Glutamatergic neuron (in vitro differentiated cells): ENCODE measurements at regions not wholly inside any gene's neighbourhood (a gene's known extent, or its start where the extent isn't known, plus 50 kb on each side); places are given as distances from the start of the nearest gene placed in this dataset.
"Not testable (repeated sequence)": the region's sequence is repeated elsewhere in the genome, so short reads cannot be mapped to it uniquely, and the experiment has no call there.

ENCODE experiments used
- DNase-seq: peaks from one replicate; pipeline ENCODE4 v3.0.0; 2022
- H3K27ac Mint-ChIP-seq: one replicate; pipeline ENCODE4 v1.8.0; 2020; ENCODE audit warnings: mild to moderate bottlenecking, mixed read lengths, inconsistent platforms; ENCODE audit not compliant: unreplicated experiment
- H3K27me3 Mint-ChIP-seq: one replicate; pipeline ENCODE4 v1.8.0; 2020; ENCODE audit warnings: mild to moderate bottlenecking, moderate library complexity, mixed read lengths, inconsistent platforms; ENCODE audit not compliant: unreplicated experiment
- H3K36me3 Mint-ChIP-seq: one replicate; pipeline ENCODE4 v1.8.0; 2020; ENCODE audit warnings: mild to moderate bottlenecking, mixed read lengths, inconsistent platforms; ENCODE audit not compliant: unreplicated experiment
- H3K4me1 Mint-ChIP-seq: one replicate; pipeline ENCODE4 v1.8.0; 2020; ENCODE audit warnings: mild to moderate bottlenecking, low read depth, mixed read lengths, inconsistent platforms; ENCODE audit not compliant: unreplicated experiment
- H3K4me3 Mint-ChIP-seq: one replicate; pipeline ENCODE4 v1.8.0; 2020; ENCODE audit warnings: mild to moderate bottlenecking, mixed read lengths, inconsistent platforms; ENCODE audit not compliant: unreplicated experiment
- H3K9me3 Mint-ChIP-seq: one replicate; pipeline ENCODE4 v1.8.0; 2020; ENCODE audit warnings: mild to moderate bottlenecking, moderate library complexity, mixed read lengths, inconsistent platforms; ENCODE audit not compliant: unreplicated experiment
- CTCF ChIP-seq: fragments of 200-600 bp; sonication (generic); IDR thresholded peaks from one replicate; pipeline ENCODE4 v1.5.0; 2021; ENCODE audit not compliant: partially characterized antibody, unreplicated experiment

GRCh38 chr16:65576139-65576538, 454.3 kb upstream of the CDH11 start:
- peaks cover 7% of the 10 kb centered on the region for H3K36me3 Mint-ChIP-seq
- no peak overlapping the region for H3K4me3 Mint-ChIP-seq
- no peak for DNase-seq
- H3K27me3 Mint-ChIP-seq: peaks cover 7% of the 10 kb centered on the region
- TF ChIP-seq CTCF: no peak
- peaks cover 3% of the 10 kb centered on the region for H3K9me3 Mint-ChIP-seq
- no peak overlapping the region for H3K27ac Mint-ChIP-seq
- no peaks in the 10 kb centered on the region for H3K4me1 Mint-ChIP-seq

- no peaks in the 10 kb centered on the region for H3K4me1 Mint-ChIP-seq
- H3K27me3 Mint-ChIP-seq: peaks cover 7% of the 10 kb centered on the region
- H3K9me3 Mint-ChIP-seq: peaks cover 3% of the 10 kb centered on the region
- peaks cover 11% of the 10 kb centered on the region for H3K36me3 Mint-ChIP-seq
- no peak overlapping the region for H3K27ac Mint-ChIP-seq
- DNase-seq: no peak
- TF ChIP-seq CTCF: no peak
- no peak overlapping the region for H3K4me3 Mint-ChIP-seq
These were observed 452.6 kb upstream of the CDH11 start for GRCh38 chr16:65574326-65574966.

GRCh38 chr16:65572156-65572555, 450.3 kb upstream of the CDH11 start:
- H3K36me3 Mint-ChIP-seq: peaks cover 11% of the 10 kb centered on the region

GRCh38 chr16:65570261-65570660, 448.4 kb upstream of the CDH11 start:
- no peaks in the 10 kb centered on the region for H3K4me1 Mint-ChIP-seq
- no peak overlapping the region for H3K4me3 Mint-ChIP-seq
- TF ChIP-seq CTCF: no peak
- no peak overlapping the region for H3K27ac Mint-ChIP-seq
- peaks cover 5% of the 10 kb centered on the region for H3K36me3 Mint-ChIP-seq
- DNase-seq: no peak
- no peaks in the 10 kb centered on the region for H3K9me3 Mint-ChIP-seq
- H3K27me3 Mint-ChIP-seq: no peaks in the 10 kb centered on the region

More at GRCh38 chr16:65572156-65572555, 450.3 kb upstream of the CDH11 start:
- no peak overlapping the region for H3K4me3 Mint-ChIP-seq
- no peak for TF ChIP-seq CTCF
- no peaks in the 10 kb centered on the region for H3K9me3 Mint-ChIP-seq
- H3K4me1 Mint-ChIP-seq: no peaks in the 10 kb centered on the region
- no peak overlapping the region for H3K27ac Mint-ChIP-seq
- H3K27me3 Mint-ChIP-seq: peaks cover 7% of the 10 kb centered on the region
- DNase-seq: no peak

GRCh38 chr16:65559846-65560245, 438.0 kb upstream of the CDH11 start:
- no peak for TF ChIP-seq CTCF

GRCh38 chr16:65549689-65550088, 427.8 kb upstream of the CDH11 start:
- not testable (repeated sequence) for H3K4me3 Mint-ChIP-seq, H3K9me3 Mint-ChIP-seq, DNase-seq, H3K27ac Mint-ChIP-seq, H3K4me1 Mint-ChIP-seq, H3K27me3 Mint-ChIP-seq, H3K36me3 Mint-ChIP-seq

More at GRCh38 chr16:65559846-65560245, 438.0 kb upstream of the CDH11 start:
- no peaks in the 10 kb centered on the region for H3K4me1 Mint-ChIP-seq
- peaks cover 2% of the 10 kb centered on the region for H3K27me3 Mint-ChIP-seq
- no peak overlapping the region for H3K4me3 Mint-ChIP-seq
- no peak for DNase-seq
- H3K9me3 Mint-ChIP-seq: peaks cover 2% of the 10 kb centered on the region
- no peak overlapping the region for H3K27ac Mint-ChIP-seq
- H3K36me3 Mint-ChIP-seq: peaks cover 19% of the 10 kb centered on the region
